ENCODE measurements at regions not wholly inside any gene's neighbourhood (a gene's known extent, or its start where the extent isn't known, plus 50 kb on each side); places are given as distances from the start of the nearest gene placed in this dataset.

GRCh38 chr3:17850448-17850847 lies 108.0 kb upstream of the TBC1D5 start:
- in situ Hi-C loops (cut with MboI; ENCODE audit: low pct_unique_long_range_greater_than_20kb, low sequenced_read_pairs, unreplicated experiment): no loop called here
- no peak for TF ChIP-seq CTCF (IDR thresholded peaks at IDR 0.05; ENCODE audit: extremely low read depth, insufficient read depth, missing control alignments)
- DNase-seq (ENCODE audit: low spot score): no peak

GRCh38 chr3:17848102-17848501 lies 105.7 kb upstream of the TBC1D5 start:
- no peak for TF ChIP-seq CTCF (IDR thresholded peaks at IDR 0.05; ENCODE audit: extremely low read depth, insufficient read depth, missing control alignments)
- DNase-seq (ENCODE audit: low spot score): no peak
- in situ Hi-C loops (cut with MboI; ENCODE audit: low pct_unique_long_range_greater_than_20kb, low sequenced_read_pairs, unreplicated experiment): loop anchor here (25.0 kb wide), 1 partner anchor 586 kb away; no protein-coding TSS in a partner anchor

GRCh38 chr3:17847156-17847555 lies 104.7 kb upstream of the TBC1D5 start:
- DNase-seq (ENCODE audit: low spot score): no peak
- TF ChIP-seq CTCF (IDR thresholded peaks at IDR 0.05; ENCODE audit: extremely low read depth, insufficient read depth, missing control alignments): no peak
- in situ Hi-C loops (cut with MboI; ENCODE audit: low pct_unique_long_range_greater_than_20kb, low sequenced_read_pairs, unreplicated experiment): loop anchor here (25.0 kb wide), 1 partner anchor 585 kb away; no protein-coding TSS in a partner anchor

GRCh38 chr3:17846466-17846865 lies 104.0 kb upstream of the TBC1D5 start:
- in situ Hi-C loops (cut with MboI; ENCODE audit: low pct_unique_long_range_greater_than_20kb, low sequenced_read_pairs, unreplicated experiment): loop anchor here (25.0 kb wide), 1 partner anchor 584 kb away; no protein-coding TSS in a partner anchor
- TF ChIP-seq CTCF (IDR thresholded peaks at IDR 0.05; ENCODE audit: extremely low read depth, insufficient read depth, missing control alignments): no peak
- DNase-seq (ENCODE audit: low spot score): no peak

GRCh38 chr3:17845026-17845812 lies 102.8 kb upstream of the TBC1D5 start:
- in situ Hi-C loops (cut with MboI; ENCODE audit: low pct_unique_long_range_greater_than_20kb, low sequenced_read_pairs, unreplicated experiment): loop anchor here (25.0 kb wide), 1 partner anchor 583 kb away; no protein-coding TSS in a partner anchor
- DNase-seq (ENCODE audit: low spot score): no peak
- TF ChIP-seq CTCF (IDR thresholded peaks at IDR 0.05; ENCODE audit: extremely low read depth, insufficient read depth, missing control alignments): no peak

GRCh38 chr3:17844236-17844635 lies 101.8 kb upstream of the TBC1D5 start:
- in situ Hi-C loops (cut with MboI; ENCODE audit: low pct_unique_long_range_greater_than_20kb, low sequenced_read_pairs, unreplicated experiment): loop anchor here (25.0 kb wide), 1 partner anchor 582 kb away; no protein-coding TSS in a partner anchor
- DNase-seq (ENCODE audit: low spot score): no peak
- no peak for TF ChIP-seq CTCF (IDR thresholded peaks at IDR 0.05; ENCODE audit: extremely low read depth, insufficient read depth, missing control alignments)

All from GM13977 (cell line).